ENCODE measurements at regions not wholly inside any gene's neighbourhood (a gene's known extent, or its start where the extent isn't known, plus 50 kb on each side); places are given as distances from the start of the nearest gene placed in this dataset.

GRCh38 chr15:19956124-19956796, 585.3 kb downstream of the GOLGA6L6 start:
- TF ChIP-seq CTCF (IDR thresholded peaks at IDR 0.05) (no peak), ZBTB43 (CRISPR knock-in tag; IDR thresholded peaks at IDR 0.05) (no peak), CBFB (CRISPR knock-in tag; IDR thresholded peaks at IDR 0.05; ENCODE audit: low read depth) (no peak), USF2 (CRISPR knock-in tag; IDR thresholded peaks at IDR 0.05) (no peak)
